IMR-90 (cell line): ENCODE measurements at regions not wholly inside any gene's neighbourhood (a gene's known extent, or its start where the extent isn't known, plus 50 kb on each side); places are given as distances from the start of the nearest gene placed in this dataset.

Experiments used
- CTCF ChIP-seq: conservative IDR thresholded peaks from 2 replicates; pipeline ENCODE4 v1.5.1; 2012; ENCODE audit warnings: mild to moderate bottlenecking, low read depth, low read length, improper control_type of control experiment
- ELK1 ChIP-seq: fragments of 150-350 bp; IDR thresholded peaks from 2 replicates; pipeline ENCODE4 v1.6.1; 2016; ENCODE audit warnings: low read depth, mild to moderate bottlenecking, low read length, moderate library complexity, borderline replicate concordance
- FOS ChIP-seq: fragments of 150-350 bp; IDR thresholded peaks from 2 replicates; pipeline ENCODE4 v1.6.1; 2016; ENCODE audit warnings: low read depth, low read length
- MAFK ChIP-seq: IDR thresholded peaks from 2 replicates; pipeline ENCODE4 v1.6.1; 2012; ENCODE audit warnings: low read depth, low read length, improper control_type of control experiment
- MXI1 ChIP-seq: IDR thresholded peaks from 2 replicates; pipeline ENCODE4 v1.6.1; 2012; ENCODE audit warnings: low read depth, mild to moderate bottlenecking, low read length, moderate library complexity, borderline replicate concordance
- NFE2L2 ChIP-seq: fragments of 150-350 bp; IDR thresholded peaks from 2 replicates; pipeline ENCODE4 v1.6.1; 2016; ENCODE audit warnings: low read depth, mild to moderate bottlenecking, low read length
- POLR2A ChIP-seq: IDR thresholded peaks from 2 replicates; pipeline ENCODE4 v1.6.1; 2012; ENCODE audit warnings: mild to moderate bottlenecking, low read depth, low read length
- RCOR1 ChIP-seq: IDR thresholded peaks from 2 replicates; pipeline ENCODE4 v1.6.1; 2012; ENCODE audit warnings: mild to moderate bottlenecking, low read length, improper control_type of control experiment; ENCODE audit not compliant: insufficient replicate concordance
- SMC3 ChIP-seq: fragments of 150-350 bp; IDR thresholded peaks from 2 replicates; pipeline ENCODE4 v1.6.1; 2016; ENCODE audit warnings: low read depth, mild to moderate bottlenecking, antibody characterized with exemption, low read length, moderate library complexity
- USF2 ChIP-seq: fragments of 150-350 bp; IDR thresholded peaks from 2 replicates; pipeline ENCODE4 v1.6.1; 2017; ENCODE audit warnings: mild to moderate bottlenecking, antibody characterized with exemption, low read length, low read depth

GRCh38 chr5:5882706-5883105, 460.2 kb downstream of the ICE1 start:
- no peak for TF ChIP-seq CTCF
- no peak for TF ChIP-seq ELK1
- no peak for TF ChIP-seq RCOR1
- no peak for TF ChIP-seq MXI1
- no peak for TF ChIP-seq USF2
- TF ChIP-seq FOS, result no peak
- no peak for TF ChIP-seq MAFK
- no peak for TF ChIP-seq POLR2A
- TF ChIP-seq NFE2L2, result no peak
- TF ChIP-seq SMC3, result no peak
